ENCODE measurements at regions not wholly inside any gene's neighbourhood (a gene's known extent, or its start where the extent isn't known, plus 50 kb on each side); places are given as distances from the start of the nearest gene placed in this dataset.
A peak's percentile ranks its signal among the peaks of the same experiment; 100 is the strongest.

- no peak overlapping the region for H3K9ac ChIP-seq (ENCODE audit: low read depth in 1 of 2, low read length in 2 of 2)
- no peak overlapping the region for H3K27ac ChIP-seq (ENCODE audit: low read depth in 1 of 2, low read length in 2 of 2)
- H3K4me1 ChIP-seq (ENCODE audit: control insufficient read depth in 4 of 4, insufficient read depth in 4 of 4, low read length in 3 of 4) = peaks cover 0 to 18% (median 12%) of the 10 kb centered on the region in 4 donors
- peak in 1 of 2 donors; percentile 28 for TF ChIP-seq RXRA (IDR thresholded peaks at IDR 0.05)
- TF ChIP-seq NR2F2 (IDR thresholded peaks at IDR 0.05) = no peak
- no peak for TF ChIP-seq FOXA2 (IDR thresholded peaks at IDR 0.05)
- TF ChIP-seq HNF4A (conservative IDR thresholded peaks at IDR 0.05) = peak in 1 of 2 donors; percentile 30
- TF ChIP-seq, protein P1, sequence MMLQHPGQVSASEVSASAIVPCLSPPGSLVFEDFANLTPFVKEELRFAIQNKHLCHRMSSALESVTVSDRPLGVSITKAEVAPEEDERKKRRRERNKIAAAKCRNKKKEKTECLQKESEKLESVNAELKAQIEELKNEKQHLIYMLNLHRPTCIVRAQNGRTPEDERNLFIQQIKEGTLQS (IDR thresholded peaks at IDR 0.05) = no peak
- TF ChIP-seq RAD21 (IDR thresholded peaks at IDR 0.05) = peak; percentile 65 to 88
- no peak for TF ChIP-seq JUND (IDR thresholded peaks at IDR 0.05)
- TF ChIP-seq YY1 (IDR thresholded peaks at IDR 0.05) = peak; percentile 32
- TF ChIP-seq, protein P2, sequence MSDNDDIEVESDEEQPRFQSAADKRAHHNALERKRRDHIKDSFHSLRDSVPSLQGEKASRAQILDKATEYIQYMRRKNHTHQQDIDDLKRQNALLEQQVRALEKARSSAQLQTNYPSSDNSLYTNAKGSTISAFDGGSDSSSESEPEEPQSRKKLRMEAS (IDR thresholded peaks at IDR 0.05) = no peak
- TF ChIP-seq CTCF (IDR thresholded peaks at IDR 0.05; ENCODE audit: low read depth, low read length, missing input control) = peak; percentile 46
- H3K36me3 ChIP-seq (ENCODE audit: control insufficient read depth in 4 of 4, insufficient read depth in 3 of 4, low read depth in 1 of 4, low read length in 3 of 4) = no peaks in the 10 kb centered on the region
- DNase-seq (ENCODE audit: low spot score) = no peak
- no peak overlapping the region for H3K4me3 ChIP-seq (ENCODE audit: low read depth in 1 of 3, low read length in 3 of 3)
- WGBS = 83% methylated on average over 2 of the region's 2 CpGs
- no peaks in the 10 kb centered on the region for H3K9me3 ChIP-seq (ENCODE audit: control insufficient read depth in 4 of 4, low read length in 3 of 4)
- no peaks in the 10 kb centered on the region for H3K27me3 ChIP-seq (ENCODE audit: control insufficient read depth in 4 of 4, insufficient read depth in 4 of 4, low read length in 3 of 4)
These were observed 177.1 kb downstream of the IRS1 start for GRCh38 chr2:226622484-226622883.

GRCh38 chr2:226620176-226620575 is 179.4 kb downstream of the IRS1 start:
- Histone ChIP-seq H3K4me1 (ENCODE audit: control insufficient read depth in 4 of 4, insufficient read depth in 4 of 4, low read length in 3 of 4) (peaks cover 0 to 22% (median 12%) of the 10 kb centered on the region in 4 donors), H3K9ac (ENCODE audit: low read depth in 1 of 2, low read length in 2 of 2) (no peak overlapping the region), H3K27me3 (ENCODE audit: control insufficient read depth in 4 of 4, insufficient read depth in 4 of 4, low read length in 3 of 4) (no peaks in the 10 kb centered on the region), H3K27ac (ENCODE audit: low read depth in 1 of 2, low read length in 2 of 2) (no peak overlapping the region), H3K9me3 (ENCODE audit: control insufficient read depth in 4 of 4, low read length in 3 of 4) (peaks cover 0 to 2% (median 0%) of the 10 kb centered on the region in 4 donors), H3K36me3 (ENCODE audit: control insufficient read depth in 4 of 4, insufficient read depth in 3 of 4, low read depth in 1 of 4, low read length in 3 of 4) (no peaks in the 10 kb centered on the region), H3K4me3 (ENCODE audit: low read depth in 1 of 3, low read length in 3 of 3) (no peak overlapping the region)
- no peak for TF ChIP-seq RAD21 (IDR thresholded peaks at IDR 0.05)
- TF ChIP-seq, protein P1 (IDR thresholded peaks at IDR 0.05) = no peak
- TF ChIP-seq EGR1 (IDR thresholded peaks at IDR 0.05; ENCODE audit: low read depth in 2 of 2) = no peak
- TF ChIP-seq RXRA (IDR thresholded peaks at IDR 0.05) = no peak
- TF ChIP-seq NR2F2 (IDR thresholded peaks at IDR 0.05) = no peak
- no peak for TF ChIP-seq HNF4A (conservative IDR thresholded peaks at IDR 0.05)
- TF ChIP-seq TAF1 (conservative IDR thresholded peaks at IDR 0.05) = no peak
- no peak for TF ChIP-seq HNF4G (IDR thresholded peaks at IDR 0.05)
- TF ChIP-seq JUND (IDR thresholded peaks at IDR 0.05) = no peak
- no peak for TF ChIP-seq SP1 (IDR thresholded peaks at IDR 0.05)
- TF ChIP-seq FOXA1 (IDR thresholded peaks at IDR 0.05) = no peak
- TF ChIP-seq GABPA (IDR thresholded peaks at IDR 0.05 in 1 of 2, conservative IDR thresholded peaks at IDR 0.05 in 1 of 2) = no peak
- TF ChIP-seq, protein P3, sequence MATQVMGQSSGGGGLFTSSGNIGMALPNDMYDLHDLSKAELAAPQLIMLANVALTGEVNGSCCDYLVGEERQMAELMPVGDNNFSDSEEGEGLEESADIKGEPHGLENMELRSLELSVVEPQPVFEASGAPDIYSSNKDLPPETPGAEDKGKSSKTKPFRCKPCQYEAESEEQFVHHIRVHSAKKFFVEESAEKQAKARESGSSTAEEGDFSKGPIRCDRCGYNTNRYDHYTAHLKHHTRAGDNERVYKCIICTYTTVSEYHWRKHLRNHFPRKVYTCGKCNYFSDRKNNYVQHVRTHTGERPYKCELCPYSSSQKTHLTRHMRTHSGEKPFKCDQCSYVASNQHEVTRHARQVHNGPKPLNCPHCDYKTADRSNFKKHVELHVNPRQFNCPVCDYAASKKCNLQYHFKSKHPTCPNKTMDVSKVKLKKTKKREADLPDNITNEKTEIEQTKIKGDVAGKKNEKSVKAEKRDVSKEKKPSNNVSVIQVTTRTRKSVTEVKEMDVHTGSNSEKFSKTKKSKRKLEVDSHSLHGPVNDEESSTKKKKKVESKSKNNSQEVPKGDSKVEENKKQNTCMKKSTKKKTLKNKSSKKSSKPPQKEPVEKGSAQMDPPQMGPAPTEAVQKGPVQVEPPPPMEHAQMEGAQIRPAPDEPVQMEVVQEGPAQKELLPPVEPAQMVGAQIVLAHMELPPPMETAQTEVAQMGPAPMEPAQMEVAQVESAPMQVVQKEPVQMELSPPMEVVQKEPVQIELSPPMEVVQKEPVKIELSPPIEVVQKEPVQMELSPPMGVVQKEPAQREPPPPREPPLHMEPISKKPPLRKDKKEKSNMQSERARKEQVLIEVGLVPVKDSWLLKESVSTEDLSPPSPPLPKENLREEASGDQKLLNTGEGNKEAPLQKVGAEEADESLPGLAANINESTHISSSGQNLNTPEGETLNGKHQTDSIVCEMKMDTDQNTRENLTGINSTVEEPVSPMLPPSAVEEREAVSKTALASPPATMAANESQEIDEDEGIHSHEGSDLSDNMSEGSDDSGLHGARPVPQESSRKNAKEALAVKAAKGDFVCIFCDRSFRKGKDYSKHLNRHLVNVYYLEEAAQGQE (IDR thresholded peaks at IDR 0.05) = no peak
- no peak for DNase-seq (ENCODE audit: low spot score)
- WGBS = 93% methylated on average over 3 of the region's 3 CpGs

Measured in liver (tissue), 8 donors.